GM12878 (cell line): ENCODE measurements at regions not wholly inside any gene's neighbourhood (a gene's known extent, or its start where the extent isn't known, plus 50 kb on each side); places are given as distances from the start of the nearest gene placed in this dataset.

Source experiments
- CEBPZ ChIP-seq: fragments of 150-350 bp; IDR thresholded peaks from 2 replicates; pipeline ENCODE4 v1.6.1; 2016; ENCODE audit warnings: low read depth, low read length
- CHD2 ChIP-seq: IDR thresholded peaks from 2 replicates; pipeline ENCODE4 v1.6.1; 2011; ENCODE audit warnings: low read depth, low read length, improper control_type of control experiment, borderline replicate concordance
- CTCF ChIP-seq, 3 experiments: IDR thresholded peaks in 2 of 3; conservative IDR thresholded peaks in 1 of 3; 2 replicates each; pipeline ENCODE4 v1.5.1; 2011; ENCODE audit warnings: low read depth in 3 of 3, low read length in 3 of 3, mild to moderate bottlenecking in 3 of 3, control low read depth in 2 of 3, moderate library complexity in 2 of 3, inconsistent platforms in 1 of 3, mixed read lengths in 1 of 3; ENCODE audit not compliant: control insufficient read depth in 2 of 3, insufficient read depth in 1 of 3; ENCODE audit errors: extremely low read depth in 1 of 3
- DPF2 ChIP-seq: fragments of 450-650 bp; IDR thresholded peaks from 2 replicates; pipeline ENCODE4 v1.6.1; 2017; ENCODE audit warnings: mild to moderate bottlenecking
- EZH2 ChIP-seq: IDR thresholded peaks from 2 replicates; pipeline ENCODE4 v1.6.1; 2012; ENCODE audit warnings: low read depth, mild to moderate bottlenecking, control low read depth, inconsistent platforms, low read length, borderline replicate concordance; ENCODE audit not compliant: control insufficient read depth
- JUNB ChIP-seq: IDR thresholded peaks from 2 replicates; pipeline ENCODE4 v1.6.1; 2016; ENCODE audit warnings: antibody characterized with exemption, mild to moderate bottlenecking
- MAX ChIP-seq: IDR thresholded peaks from 2 replicates; pipeline ENCODE4 v1.6.1; 2012; ENCODE audit warnings: low read depth, low read length, improper control_type of control experiment
- POLR2A ChIP-seq: IDR thresholded peaks from 2 replicates; pipeline ENCODE4 v1.6.1; 2011; ENCODE audit warnings: low read depth, mild to moderate bottlenecking, low read length
- SP1 ChIP-seq: IDR thresholded peaks from one replicate; pipeline ENCODE4 v1.6.1; 2011; ENCODE audit warnings: low read depth, low read length
- TAF1 ChIP-seq: IDR thresholded peaks from 2 replicates; pipeline ENCODE4 v1.6.1; 2011; ENCODE audit warnings: mild to moderate bottlenecking, low read depth, low read length, borderline replicate concordance
- ZBED1 ChIP-seq: IDR thresholded peaks from 2 replicates; pipeline ENCODE4 v1.6.1; 2016; ENCODE audit warnings: borderline replicate concordance
- ZNF274 ChIP-seq: IDR thresholded peaks from one replicate; pipeline ENCODE4 v1.8.0; 2011; ENCODE audit not compliant: insufficient read length, insufficient read depth

GRCh38 chr5:6049662-6050061, 328.7 kb downstream of the MED10 start:
- TF ChIP-seq JUNB (no peak), POLR2A (no peak), TAF1 (no peak), CTCF (IDR thresholded peaks at IDR 0.05 in 2 of 3, conservative IDR thresholded peaks at IDR 0.05 in 1 of 3; ENCODE audit: control insufficient read depth in 2 of 3, extremely low read depth in 1 of 3, insufficient read depth in 1 of 3, low read depth in 3 of 3, low read length in 3 of 3) (no peak), CEBPZ (no peak), CHD2 (no peak), ZNF274 (no peak), ZBED1 (no peak), SP1 (no peak), DPF2 (no peak), EZH2 (no peak), MAX (no peak)
